Erythroblast (primary cell): ENCODE measurements at regions not wholly inside any gene's neighbourhood (a gene's known extent, or its start where the extent isn't known, plus 50 kb on each side); places are given as distances from the start of the nearest gene placed in this dataset.

Experiments
- GATA1 ChIP-seq: IDR thresholded peaks from 2 replicates; pipeline ENCODE4 v1.6.1; 2011; ENCODE audit warnings: low read depth, mild to moderate bottlenecking, control low read depth, low read length, moderate library complexity
- POLR2A ChIP-seq: IDR thresholded peaks from 2 replicates; pipeline ENCODE4 v1.6.1; 2011; ENCODE audit warnings: mild to moderate bottlenecking, low read length

- TF ChIP-seq POLR2A (no peak), GATA1 (no peak)
Observed at GRCh38 chr15:38726187-38726586, 161.6 kb upstream of the RASGRP1 start.
